ENCODE measurements at regions not wholly inside any gene's neighbourhood (a gene's known extent, or its start where the extent isn't known, plus 50 kb on each side); places are given as distances from the start of the nearest gene placed in this dataset.

DNA sequence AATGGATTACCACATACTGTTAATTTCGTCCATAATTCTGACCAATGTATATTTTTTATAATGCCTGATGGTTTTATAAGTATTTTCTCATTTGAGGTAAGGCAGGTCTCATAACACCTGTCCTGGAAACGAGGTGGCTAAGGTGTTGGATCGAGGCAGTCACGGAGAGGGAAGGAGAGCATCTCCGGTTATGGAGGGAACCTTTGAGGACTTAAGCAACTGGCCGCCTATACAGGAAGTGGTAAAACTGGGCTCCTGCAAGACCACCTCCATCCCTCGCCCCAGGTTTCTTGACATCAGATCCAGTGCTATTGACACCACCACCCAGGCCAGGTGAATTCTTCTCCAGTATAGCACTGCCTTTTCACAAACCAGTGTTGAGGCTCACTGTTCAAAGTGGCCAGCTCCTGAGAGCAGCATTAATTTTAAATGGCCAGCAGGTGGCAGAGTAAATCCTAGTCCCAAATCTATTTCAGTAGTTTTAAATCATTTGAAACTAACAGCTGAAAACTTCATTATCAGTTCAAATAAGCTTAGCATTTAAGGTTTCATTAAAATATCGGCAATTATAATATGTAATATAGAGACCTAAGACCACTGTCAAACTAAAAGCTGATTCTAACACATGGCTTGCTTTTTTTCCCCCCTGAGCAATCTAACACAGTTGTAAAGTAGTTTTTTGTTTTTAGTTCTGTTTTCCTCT is 100.8 kb downstream of the PPM1A start:
- intact Hi-C loops (cut with DNase I; ENCODE audit: low total_unique reads): loop anchor here (10.0 kb wide), 1 partner anchor 205 kb away; no protein-coding TSS in a partner anchor
- TF ChIP-seq, protein P1, sequence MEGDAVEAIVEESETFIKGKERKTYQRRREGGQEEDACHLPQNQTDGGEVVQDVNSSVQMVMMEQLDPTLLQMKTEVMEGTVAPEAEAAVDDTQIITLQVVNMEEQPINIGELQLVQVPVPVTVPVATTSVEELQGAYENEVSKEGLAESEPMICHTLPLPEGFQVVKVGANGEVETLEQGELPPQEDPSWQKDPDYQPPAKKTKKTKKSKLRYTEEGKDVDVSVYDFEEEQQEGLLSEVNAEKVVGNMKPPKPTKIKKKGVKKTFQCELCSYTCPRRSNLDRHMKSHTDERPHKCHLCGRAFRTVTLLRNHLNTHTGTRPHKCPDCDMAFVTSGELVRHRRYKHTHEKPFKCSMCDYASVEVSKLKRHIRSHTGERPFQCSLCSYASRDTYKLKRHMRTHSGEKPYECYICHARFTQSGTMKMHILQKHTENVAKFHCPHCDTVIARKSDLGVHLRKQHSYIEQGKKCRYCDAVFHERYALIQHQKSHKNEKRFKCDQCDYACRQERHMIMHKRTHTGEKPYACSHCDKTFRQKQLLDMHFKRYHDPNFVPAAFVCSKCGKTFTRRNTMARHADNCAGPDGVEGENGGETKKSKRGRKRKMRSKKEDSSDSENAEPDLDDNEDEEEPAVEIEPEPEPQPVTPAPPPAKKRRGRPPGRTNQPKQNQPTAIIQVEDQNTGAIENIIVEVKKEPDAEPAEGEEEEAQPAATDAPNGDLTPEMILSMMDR (IDR thresholded peaks at IDR 0.05): peak; percentile 43 to 73 (median 73)
- no peak for TF ChIP-seq POLR2A (IDR thresholded peaks at IDR 0.05)
- no peak overlapping the region for H3K27ac ChIP-seq
- H3K9me3 ChIP-seq: no peaks in the 10 kb centered on the region
- H3K4me3 ChIP-seq: no peak overlapping the region
- no peaks in the 10 kb centered on the region for H3K36me3 ChIP-seq (ENCODE audit: low read depth, missing control alignments)
- WGBS, 2 donors: 24 to 39% methylated on average over 8 of the region's 8 CpGs
- H3K4me1 ChIP-seq: peaks cover 6% of the 10 kb centered on the region
- no peaks in the 10 kb centered on the region for H3K27me3 ChIP-seq
- DNase-seq: peak; percentile 48

DNA sequence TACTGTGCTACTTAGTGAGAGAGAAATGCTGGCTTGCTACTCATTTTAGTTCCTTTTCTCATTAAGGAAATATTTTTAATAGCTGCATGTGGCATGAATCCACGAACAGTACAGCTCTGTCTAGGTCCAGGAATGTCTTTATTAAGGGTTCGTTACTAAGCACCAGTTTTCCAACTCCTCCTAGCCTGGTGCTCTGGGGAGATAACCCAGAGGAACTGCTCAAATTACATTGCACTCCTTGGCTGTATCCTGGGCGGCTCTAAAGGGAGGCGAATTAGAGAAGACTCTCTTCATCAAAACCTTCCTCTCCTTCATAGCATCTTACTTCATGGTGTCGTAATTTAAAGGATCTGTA is 101.3 kb downstream of the PPM1A start:
- 11 to 23% methylated on average over 5 of the region's 5 CpGs for WGBS, 2 donors
- Histone ChIP-seq H3K27ac (no peak overlapping the region), H3K36me3 (ENCODE audit: low read depth, missing control alignments) (no peaks in the 10 kb centered on the region), H3K4me1 (peaks cover 6% of the 10 kb centered on the region), H3K27me3 (no peaks in the 10 kb centered on the region), H3K4me3 (no peak overlapping the region), H3K9me3 (no peaks in the 10 kb centered on the region)
- intact Hi-C loops (cut with DNase I; ENCODE audit: low total_unique reads): loop anchor here (10.0 kb wide), 1 partner anchor 204 kb away; no protein-coding TSS in a partner anchor
- no peak for TF ChIP-seq POLR2A (IDR thresholded peaks at IDR 0.05)
- TF ChIP-seq, protein P1 (IDR thresholded peaks at IDR 0.05): no peak
- DNase-seq: no peak

DNA sequence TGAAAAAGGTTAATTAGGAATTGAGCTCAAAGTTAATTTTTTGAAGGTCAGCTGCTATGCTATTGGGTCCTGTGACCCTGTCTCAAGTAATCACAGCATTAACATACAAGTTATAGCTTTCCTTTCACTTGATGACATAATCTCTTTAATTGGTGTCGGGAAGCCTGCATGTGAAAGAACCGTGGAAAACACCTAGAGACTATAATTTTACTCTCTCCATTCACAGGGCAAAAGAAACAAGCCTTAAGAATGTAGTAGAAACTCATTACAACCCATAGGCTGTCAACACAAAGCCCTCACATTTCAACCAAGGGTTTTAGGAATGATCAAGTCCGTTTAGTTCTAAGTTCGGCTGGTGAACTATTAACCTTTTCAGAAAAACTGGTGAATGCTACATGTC is 104.4 kb downstream of the PPM1A start:
- Histone ChIP-seq H3K4me3 (no peak overlapping the region), H3K36me3 (ENCODE audit: low read depth, missing control alignments) (no peaks in the 10 kb centered on the region), H3K27me3 (no peaks in the 10 kb centered on the region), H3K4me1 (peaks cover 6% of the 10 kb centered on the region), H3K9me3 (no peaks in the 10 kb centered on the region), H3K27ac (no peak overlapping the region)
- intact Hi-C loops (cut with DNase I; ENCODE audit: low total_unique reads): loop anchor here (10.0 kb wide), 1 partner anchor 201 kb away; no protein-coding TSS in a partner anchor
- DNase-seq: no peak
- 73 to 81% methylated on average over 4 of the region's 4 CpGs for WGBS, 2 donors
- TF ChIP-seq, protein P1 (IDR thresholded peaks at IDR 0.05): no peak
- TF ChIP-seq POLR2A (IDR thresholded peaks at IDR 0.05): no peak

- Histone ChIP-seq H3K27ac (no peak overlapping the region), H3K9me3 (no peaks in the 10 kb centered on the region), H3K4me3 (no peak overlapping the region), H3K4me1 (no peaks in the 10 kb centered on the region), H3K27me3 (no peaks in the 10 kb centered on the region), H3K36me3 (ENCODE audit: low read depth, missing control alignments) (no peaks in the 10 kb centered on the region)
- no peak for DNase-seq
- intact Hi-C loops (cut with DNase I; ENCODE audit: low total_unique reads): loop anchor here (10.0 kb wide), 1 partner anchor 199 kb away; no protein-coding TSS in a partner anchor
- TF ChIP-seq, protein P1 (IDR thresholded peaks at IDR 0.05): no peak
- no peak for TF ChIP-seq POLR2A (IDR thresholded peaks at IDR 0.05)
Measured at GRCh38 chr14:60355768-60356167, 106.7 kb downstream of the PPM1A start.

DNA sequence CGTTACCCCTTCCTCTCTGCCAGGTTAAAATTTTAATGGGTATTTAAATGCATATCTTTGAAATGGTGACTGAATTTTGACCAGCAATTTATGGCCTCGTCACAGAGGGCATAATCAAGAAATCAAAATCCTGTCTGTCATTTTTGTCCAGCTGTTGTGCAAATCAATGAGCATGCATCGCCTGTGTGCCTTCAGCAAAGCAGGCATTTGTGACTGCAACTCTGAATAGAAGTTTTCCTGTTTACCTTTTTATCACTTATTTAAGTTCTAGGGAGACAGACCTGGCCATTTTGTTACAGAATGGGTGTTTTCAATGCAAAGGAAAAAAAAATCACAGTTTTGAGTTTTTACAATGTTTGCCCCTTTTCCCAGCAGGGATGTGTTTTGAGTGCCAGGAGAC is 107.4 kb downstream of the PPM1A start:
- H3K9me3 ChIP-seq: no peaks in the 10 kb centered on the region
- H3K4me3 ChIP-seq: no peak overlapping the region
- WGBS, 2 donors: 85 to 88% methylated on average over 3 of the region's 3 CpGs
- DNase-seq: no peak
- H3K27ac ChIP-seq: no peak overlapping the region
- intact Hi-C loops (cut with DNase I; ENCODE audit: low total_unique reads): loop anchor here (10.0 kb wide), 1 partner anchor 198 kb away; no protein-coding TSS in a partner anchor
- H3K27me3 ChIP-seq: no peaks in the 10 kb centered on the region
- H3K4me1 ChIP-seq: no peaks in the 10 kb centered on the region
- no peaks in the 10 kb centered on the region for H3K36me3 ChIP-seq (ENCODE audit: low read depth, missing control alignments)
- no peak for TF ChIP-seq POLR2A (IDR thresholded peaks at IDR 0.05)
- TF ChIP-seq, protein P1 (IDR thresholded peaks at IDR 0.05): no peak

All from testis (tissue), 2 donors.